ENCODE measurements at regions not wholly inside any gene's neighbourhood (a gene's known extent, or its start where the extent isn't known, plus 50 kb on each side); places are given as distances from the start of the nearest gene placed in this dataset.

DNA sequence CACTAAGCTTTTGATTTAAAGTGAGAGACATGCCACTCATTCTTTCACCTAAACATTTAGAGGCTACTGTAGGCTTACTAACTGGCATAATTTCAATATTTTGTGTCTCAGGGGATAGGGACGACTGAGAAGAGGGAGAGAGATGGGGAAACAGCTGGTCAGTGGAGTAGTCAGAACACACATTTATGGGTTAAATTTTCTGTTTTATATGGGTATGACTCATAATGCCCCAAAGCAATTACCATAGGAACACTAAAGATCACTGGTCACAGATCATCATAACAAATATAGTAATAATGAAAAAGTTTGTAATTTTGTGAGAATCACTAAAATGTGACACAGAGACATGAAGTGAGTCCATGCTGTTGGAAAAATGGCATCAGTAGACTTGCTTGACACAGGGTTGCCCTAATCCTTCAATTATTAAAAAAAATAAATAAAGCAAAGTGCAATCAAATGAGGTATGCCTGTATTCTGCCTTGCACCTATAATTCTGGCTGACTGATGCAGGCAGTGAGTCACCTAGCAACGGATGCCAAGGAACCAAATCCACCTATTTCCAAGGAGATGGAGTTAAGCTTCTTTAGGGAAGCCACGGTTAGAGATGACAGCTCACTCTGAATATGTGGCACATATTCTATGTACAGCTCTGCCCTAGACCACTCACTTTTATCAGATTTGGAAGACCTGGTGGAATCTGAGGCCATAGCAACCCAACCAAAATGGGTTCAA lies 166.1 kb downstream of the MARCHF11 start:
- H2AK5ac ChIP-seq (ENCODE audit: low read length, severe bottlenecking), result no peak overlapping the region
- H2BK15ac ChIP-seq (ENCODE audit: low read depth, poor library complexity, severe bottlenecking), result no peak overlapping the region
- H3K4me2 ChIP-seq (ENCODE audit: low read length, poor library complexity, severe bottlenecking), result no peak overlapping the region
- H3K79me1 ChIP-seq (replicated peaks; ENCODE audit: low read length, poor library complexity, severe bottlenecking), result no peaks in the 10 kb centered on the region
- peaks cover 18% of the 10 kb centered on the region for H3K9me3 ChIP-seq (ENCODE audit: control insufficient read depth, low read length)
- no peak for DNase-seq
- no peak overlapping the region for H2BK5ac ChIP-seq (ENCODE audit: low read depth, low read length, poor library complexity, severe bottlenecking)
- H3K9ac ChIP-seq (ENCODE audit: low read length), result no peak overlapping the region
- H2BK12ac ChIP-seq (ENCODE audit: low read length in 2 of 2), result no peak overlapping the region
- H3K27me3 ChIP-seq (ENCODE audit: control insufficient read depth in 1 of 2, insufficient read depth in 1 of 2, low read length in 2 of 2), result no peaks in the 10 kb centered on the region
- no peak overlapping the region for H4K91ac ChIP-seq (ENCODE audit: low read length)
- H3K23ac ChIP-seq (ENCODE audit: low read length in 2 of 2), result no peak overlapping the region
- no peak overlapping the region for H3K4me3 ChIP-seq (ENCODE audit: insufficient read depth in 1 of 2, low read depth in 1 of 2, low read length in 2 of 2)
- no peaks in the 10 kb centered on the region for H3K4me1 ChIP-seq (ENCODE audit: control insufficient read depth, insufficient read depth, low read depth, low read length)
- H3K36me3 ChIP-seq (ENCODE audit: control insufficient read depth in 1 of 2, insufficient read depth in 2 of 2, low read depth in 1 of 2, low read length in 2 of 2), result no peaks in the 10 kb centered on the region
- no peak overlapping the region for H3K18ac ChIP-seq (ENCODE audit: low read depth in 1 of 2, low read length in 2 of 2)
- no peak overlapping the region for H3K27ac ChIP-seq (ENCODE audit: low read length, poor library complexity, severe bottlenecking)
- H3K4ac ChIP-seq (ENCODE audit: low read depth in 1 of 2, low read length in 2 of 2), result no peak overlapping the region
- no peak overlapping the region for H3K14ac ChIP-seq (ENCODE audit: low read length in 2 of 2)
- no peak overlapping the region for H4K8ac ChIP-seq (ENCODE audit: low read length)
- H2BK120ac ChIP-seq (ENCODE audit: low read depth, low read length), result no peak overlapping the region
- 62% methylated on average over 2 of the region's 3 CpGs for WGBS
- no peak overlapping the region for H2AFZ ChIP-seq (ENCODE audit: low read depth, low read length)

DNA sequence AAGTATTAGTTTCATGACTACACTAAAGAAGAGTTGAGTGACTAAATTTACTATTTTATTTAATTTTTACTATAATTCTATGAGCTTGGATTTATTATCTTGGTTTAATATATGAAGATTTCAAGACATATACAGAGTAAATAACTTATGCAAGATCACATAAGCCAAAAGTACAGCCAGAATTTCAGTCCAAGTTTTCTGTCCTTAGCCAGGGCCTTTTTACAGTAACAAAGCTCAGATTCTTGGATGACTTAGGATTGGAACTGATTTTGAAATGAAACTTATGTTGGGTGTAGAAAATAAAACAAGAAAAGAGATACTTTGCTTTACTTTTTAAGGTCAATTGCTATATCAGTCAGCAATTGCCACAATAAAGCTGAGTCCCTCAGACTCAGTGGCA lies 170.3 kb downstream of the MARCHF11 start:
- no peak overlapping the region for H4K8ac ChIP-seq (ENCODE audit: low read length)
- H3K18ac ChIP-seq (ENCODE audit: low read depth in 1 of 2, low read length in 2 of 2), result no peak overlapping the region
- no peak overlapping the region for H2BK12ac ChIP-seq (ENCODE audit: low read length in 2 of 2)
- no peak overlapping the region for H4K91ac ChIP-seq (ENCODE audit: low read length)
- no peaks in the 10 kb centered on the region for H3K4me1 ChIP-seq (ENCODE audit: control insufficient read depth, insufficient read depth, low read depth, low read length)
- no peak overlapping the region for H2BK15ac ChIP-seq (ENCODE audit: low read depth, poor library complexity, severe bottlenecking)
- no peaks in the 10 kb centered on the region for H3K27me3 ChIP-seq (ENCODE audit: control insufficient read depth in 1 of 2, insufficient read depth in 1 of 2, low read length in 2 of 2)
- H3K27ac ChIP-seq (ENCODE audit: low read length, poor library complexity, severe bottlenecking), result no peak overlapping the region
- H3K79me1 ChIP-seq (replicated peaks; ENCODE audit: low read length, poor library complexity, severe bottlenecking), result no peaks in the 10 kb centered on the region
- H3K9me3 ChIP-seq (ENCODE audit: control insufficient read depth, low read length), result peaks cover 13% of the 10 kb centered on the region
- peak overlapping the region in 1 of 2 experiments; percentile 14 for H3K4me3 ChIP-seq (ENCODE audit: insufficient read depth in 1 of 2, low read depth in 1 of 2, low read length in 2 of 2)
- no peak overlapping the region for H3K23ac ChIP-seq (ENCODE audit: low read length in 2 of 2)
- H3K14ac ChIP-seq (ENCODE audit: low read length in 2 of 2), result no peak overlapping the region
- H2BK5ac ChIP-seq (ENCODE audit: low read depth, low read length, poor library complexity, severe bottlenecking), result no peak overlapping the region
- H2AFZ ChIP-seq (ENCODE audit: low read depth, low read length), result no peak overlapping the region
- no peak overlapping the region for H3K4me2 ChIP-seq (ENCODE audit: low read length, poor library complexity, severe bottlenecking)
- H3K4ac ChIP-seq (ENCODE audit: low read depth in 1 of 2, low read length in 2 of 2), result no peak overlapping the region
- no peak for DNase-seq
- no peak overlapping the region for H2AK5ac ChIP-seq (ENCODE audit: low read length, severe bottlenecking)
- H3K36me3 ChIP-seq (ENCODE audit: control insufficient read depth in 1 of 2, insufficient read depth in 2 of 2, low read depth in 1 of 2, low read length in 2 of 2), result no peaks in the 10 kb centered on the region
- no peak overlapping the region for H3K9ac ChIP-seq (ENCODE audit: low read length)
- no peak overlapping the region for H2BK120ac ChIP-seq (ENCODE audit: low read depth, low read length)

DNA sequence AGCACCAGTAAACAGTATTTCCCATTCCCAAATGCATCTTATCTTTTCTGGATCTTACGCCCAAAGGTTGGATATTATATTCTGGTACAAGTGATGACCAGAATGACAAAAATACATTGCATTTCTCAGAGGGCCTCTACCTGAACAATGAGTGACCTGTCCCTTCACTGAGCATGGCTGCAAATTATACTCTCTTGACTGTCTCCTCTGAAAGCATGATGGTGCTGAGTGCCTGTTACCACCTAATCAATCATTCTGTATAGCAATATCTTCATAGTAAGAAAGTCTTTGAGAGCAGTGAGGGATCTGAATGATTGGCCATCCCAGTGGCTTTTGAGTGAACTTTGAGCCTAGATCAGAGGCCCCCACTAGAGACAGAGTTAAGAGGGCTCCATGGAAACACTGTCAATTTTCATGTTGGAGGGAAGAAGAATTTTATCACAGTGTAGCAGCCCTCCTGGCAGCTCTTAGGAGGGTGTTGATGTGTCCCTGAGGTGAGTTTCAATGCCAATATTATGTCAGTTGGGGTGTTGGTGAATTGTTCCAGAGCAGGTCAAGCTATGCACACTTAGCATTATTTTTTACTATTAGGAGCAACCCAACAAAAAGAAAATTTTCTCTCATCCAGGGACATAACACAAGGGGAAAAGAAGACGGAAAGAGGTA lies 171.7 kb downstream of the MARCHF11 start:
- 80% methylated on average over 1 of the region's 2 CpGs for WGBS
- no peak overlapping the region for H2AK5ac ChIP-seq (ENCODE audit: low read length, severe bottlenecking)
- H4K8ac ChIP-seq (ENCODE audit: low read length), result no peak overlapping the region
- no peak overlapping the region for H3K4ac ChIP-seq (ENCODE audit: low read depth in 1 of 2, low read length in 2 of 2)
- no peak overlapping the region for H4K91ac ChIP-seq (ENCODE audit: low read length)
- no peak overlapping the region for H2BK15ac ChIP-seq (ENCODE audit: low read depth, poor library complexity, severe bottlenecking)
- H3K9me3 ChIP-seq (ENCODE audit: control insufficient read depth, low read length), result peaks cover 13% of the 10 kb centered on the region
- H3K4me3 ChIP-seq (ENCODE audit: insufficient read depth in 1 of 2, low read depth in 1 of 2, low read length in 2 of 2), result no peak overlapping the region
- H3K18ac ChIP-seq (ENCODE audit: low read depth in 1 of 2, low read length in 2 of 2), result no peak overlapping the region
- H2BK12ac ChIP-seq (ENCODE audit: low read length in 2 of 2), result no peak overlapping the region
- no peaks in the 10 kb centered on the region for H3K79me1 ChIP-seq (replicated peaks; ENCODE audit: low read length, poor library complexity, severe bottlenecking)
- H3K23ac ChIP-seq (ENCODE audit: low read length in 2 of 2), result no peak overlapping the region
- no peaks in the 10 kb centered on the region for H3K4me1 ChIP-seq (ENCODE audit: control insufficient read depth, insufficient read depth, low read depth, low read length)
- H3K4me2 ChIP-seq (ENCODE audit: low read length, poor library complexity, severe bottlenecking), result no peak overlapping the region
- H2AFZ ChIP-seq (ENCODE audit: low read depth, low read length), result no peak overlapping the region
- H2BK5ac ChIP-seq (ENCODE audit: low read depth, low read length, poor library complexity, severe bottlenecking), result no peak overlapping the region
- no peak overlapping the region for H3K9ac ChIP-seq (ENCODE audit: low read length)
- H2BK120ac ChIP-seq (ENCODE audit: low read depth, low read length), result no peak overlapping the region
- no peaks in the 10 kb centered on the region for H3K27me3 ChIP-seq (ENCODE audit: control insufficient read depth in 1 of 2, insufficient read depth in 1 of 2, low read length in 2 of 2)
- H3K14ac ChIP-seq (ENCODE audit: low read length in 2 of 2), result no peak overlapping the region
- no peaks in the 10 kb centered on the region for H3K36me3 ChIP-seq (ENCODE audit: control insufficient read depth in 1 of 2, insufficient read depth in 2 of 2, low read depth in 1 of 2, low read length in 2 of 2)
- H3K27ac ChIP-seq (ENCODE audit: low read length, poor library complexity, severe bottlenecking), result no peak overlapping the region
- DNase-seq, result no peak

DNA sequence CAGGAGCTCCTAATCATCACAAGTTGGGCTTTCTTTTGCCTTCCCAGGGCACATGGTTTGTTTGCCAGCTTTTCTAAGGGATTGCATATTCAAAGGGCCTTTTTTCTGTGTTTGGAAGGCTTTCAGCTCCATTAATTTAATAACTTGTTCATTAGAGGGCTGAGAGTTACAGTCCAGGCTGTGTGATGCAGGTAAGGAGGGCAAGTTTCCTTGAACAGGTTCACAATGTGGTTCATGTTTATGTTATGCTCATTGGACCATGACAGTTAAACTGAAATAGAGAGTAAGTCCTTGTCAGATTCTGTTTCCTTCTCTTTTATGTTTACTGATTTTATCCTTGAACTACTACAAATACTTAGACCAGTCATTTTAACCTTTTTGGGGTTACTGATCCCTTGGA lies 174.4 kb downstream of the MARCHF11 start:
- H3K9ac ChIP-seq (ENCODE audit: low read length), result no peak overlapping the region
- H2BK12ac ChIP-seq (ENCODE audit: low read length in 2 of 2), result no peak overlapping the region
- H3K4ac ChIP-seq (ENCODE audit: low read depth in 1 of 2, low read length in 2 of 2), result no peak overlapping the region
- DNase-seq, result no peak
- no peak overlapping the region for H3K4me2 ChIP-seq (ENCODE audit: low read length, poor library complexity, severe bottlenecking)
- no peaks in the 10 kb centered on the region for H3K79me1 ChIP-seq (replicated peaks; ENCODE audit: low read length, poor library complexity, severe bottlenecking)
- H2AK5ac ChIP-seq (ENCODE audit: low read length, severe bottlenecking), result no peak overlapping the region
- H2BK5ac ChIP-seq (ENCODE audit: low read depth, low read length, poor library complexity, severe bottlenecking), result no peak overlapping the region
- H3K27ac ChIP-seq (ENCODE audit: low read length, poor library complexity, severe bottlenecking), result no peak overlapping the region
- H4K8ac ChIP-seq (ENCODE audit: low read length), result no peak overlapping the region
- no peak overlapping the region for H4K91ac ChIP-seq (ENCODE audit: low read length)
- peaks cover 0 to 7% of the 10 kb centered on the region in 2 experiments for H3K27me3 ChIP-seq (ENCODE audit: control insufficient read depth in 1 of 2, insufficient read depth in 1 of 2, low read length in 2 of 2)
- H2BK120ac ChIP-seq (ENCODE audit: low read depth, low read length), result no peak overlapping the region
- H2AFZ ChIP-seq (ENCODE audit: low read depth, low read length), result no peak overlapping the region
- no peak overlapping the region for H3K18ac ChIP-seq (ENCODE audit: low read depth in 1 of 2, low read length in 2 of 2)
- peaks cover 20% of the 10 kb centered on the region for H3K9me3 ChIP-seq (ENCODE audit: control insufficient read depth, low read length)
- no peak overlapping the region for H3K14ac ChIP-seq (ENCODE audit: low read length in 2 of 2)
- no peak overlapping the region for H3K23ac ChIP-seq (ENCODE audit: low read length in 2 of 2)
- H3K4me3 ChIP-seq (ENCODE audit: insufficient read depth in 1 of 2, low read depth in 1 of 2, low read length in 2 of 2), result no peak overlapping the region
- H3K36me3 ChIP-seq (ENCODE audit: control insufficient read depth in 1 of 2, insufficient read depth in 2 of 2, low read depth in 1 of 2, low read length in 2 of 2), result no peaks in the 10 kb centered on the region
- no peak overlapping the region for H2BK15ac ChIP-seq (ENCODE audit: low read depth, poor library complexity, severe bottlenecking)
- H3K4me1 ChIP-seq (ENCODE audit: control insufficient read depth, insufficient read depth, low read depth, low read length), result no peaks in the 10 kb centered on the region
